Inflammatory macrophage treated with lipopolysaccharide for 1 hour (primary cell): ENCODE measurements at regions not wholly inside any gene's neighbourhood (a gene's known extent, or its start where the extent isn't known, plus 50 kb on each side); places are given as distances from the start of the nearest gene placed in this dataset.
A peak's percentile ranks its signal among the peaks of the same experiment; 100 is the strongest.

Source experiments
- DNase-seq, 2 donors: peaks; one replicate each; pipeline ENCODE4 v3.0.0-alpha.2; 2020 to 2022

DNA sequence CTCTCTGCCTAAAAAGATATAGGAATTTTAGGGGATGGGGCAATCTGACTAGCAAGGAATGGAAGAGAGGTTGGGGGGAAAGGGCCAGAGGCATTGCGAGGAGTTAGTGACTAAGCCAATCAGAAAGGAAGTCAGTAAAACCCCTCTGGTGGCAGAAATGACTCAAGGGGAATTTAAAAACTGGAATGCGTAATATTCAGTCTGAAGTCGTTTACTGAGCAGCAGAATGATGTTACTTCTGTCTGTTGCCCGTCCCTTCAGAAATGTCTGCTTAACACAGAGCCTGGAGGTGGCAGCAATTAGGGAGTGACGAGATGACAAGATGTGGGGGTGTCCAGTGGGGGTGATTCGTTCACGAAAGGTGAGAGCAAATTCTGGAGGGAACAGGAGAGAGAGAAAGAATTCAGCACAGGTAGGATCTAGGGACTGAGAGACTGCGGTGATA is 107.7 kb upstream of the CLMP start:
- peak; percentile 71 to 82 for DNase-seq

DNA sequence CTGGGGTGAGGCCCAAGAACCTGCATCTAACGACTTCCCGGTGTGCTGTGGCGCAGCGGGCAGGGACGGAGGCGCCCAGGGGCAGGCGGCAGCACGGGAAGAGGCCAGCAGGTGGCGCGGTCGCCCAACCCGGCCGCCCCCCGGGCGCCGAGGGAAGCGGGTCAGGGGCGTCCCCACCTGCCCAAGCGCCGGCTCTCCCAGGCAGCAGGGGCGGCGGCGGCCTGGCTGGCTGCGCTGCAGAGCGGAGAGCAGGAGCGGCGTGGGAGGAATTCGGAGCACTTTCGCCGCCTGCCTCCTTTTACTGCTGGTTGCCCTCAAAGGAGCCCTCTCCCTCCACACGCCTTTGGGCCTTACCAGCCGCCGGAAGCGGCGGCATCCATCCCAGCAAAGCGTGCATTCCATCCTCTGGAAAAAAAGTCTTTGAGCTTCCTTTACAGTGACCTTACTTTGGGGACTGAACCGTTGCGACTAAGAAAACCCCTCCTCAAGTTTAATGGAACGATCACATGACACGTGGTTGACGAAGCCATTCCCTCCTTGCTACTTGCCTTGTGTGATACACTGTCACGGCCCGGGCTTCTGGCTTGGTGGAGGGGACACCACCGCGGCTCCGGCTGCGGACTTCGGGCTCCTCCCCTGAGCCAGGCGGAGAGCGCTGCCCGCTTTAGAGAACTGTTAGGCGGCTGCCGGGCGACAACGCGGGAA is 106.8 kb upstream of the CLMP start:
- DNase-seq, result peak; percentile 26 to 48

DNA sequence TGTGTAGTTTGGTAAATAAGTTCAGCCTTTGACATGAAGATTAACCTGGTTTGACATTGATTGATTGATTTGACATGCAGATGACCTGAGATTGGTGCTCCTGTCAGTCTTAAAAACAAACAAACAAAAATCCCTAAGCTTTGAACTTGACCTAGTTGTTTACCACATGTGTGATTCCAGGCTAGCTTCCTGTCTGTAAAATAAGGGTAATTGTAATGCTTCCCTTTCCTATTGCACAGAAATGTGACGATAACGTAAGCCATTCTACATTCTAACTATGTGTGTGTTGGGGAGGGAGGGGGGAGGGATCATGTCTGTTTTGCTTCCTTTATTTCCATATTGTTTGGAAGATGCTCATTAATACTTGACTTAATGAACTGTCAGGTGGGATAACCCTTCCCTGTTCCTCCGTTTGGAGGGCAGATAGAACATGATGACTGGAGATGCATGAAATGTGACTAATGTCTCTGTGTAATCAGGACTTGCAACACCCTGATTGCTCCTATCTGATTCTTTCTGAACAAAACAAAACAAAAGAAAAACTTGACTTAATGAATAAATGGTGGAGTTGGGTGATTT is 106.1 kb upstream of the CLMP start:
- DNase-seq, result peak; percentile 61 to 74

DNA sequence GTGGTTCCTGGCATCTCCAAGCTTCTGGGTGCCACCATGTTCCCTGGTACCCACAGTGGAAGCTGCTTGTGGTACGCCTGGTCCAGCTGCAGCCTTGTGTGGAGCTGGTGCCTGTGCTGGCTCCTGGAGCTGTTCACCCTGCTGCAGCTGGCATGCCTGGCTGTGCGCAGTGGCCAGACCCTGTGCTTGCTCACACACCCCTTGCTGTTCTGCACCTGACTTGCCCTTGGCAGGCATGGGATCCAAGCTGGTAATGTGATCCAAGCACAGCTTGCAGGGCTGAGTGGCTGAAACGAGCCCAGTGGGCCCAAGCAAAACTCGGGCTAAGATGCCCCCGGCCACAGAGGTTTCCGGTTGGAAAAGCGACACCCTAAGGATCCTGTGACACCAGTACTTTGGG is 104.7 kb upstream of the CLMP start:
- DNase-seq, result no peak

DNA sequence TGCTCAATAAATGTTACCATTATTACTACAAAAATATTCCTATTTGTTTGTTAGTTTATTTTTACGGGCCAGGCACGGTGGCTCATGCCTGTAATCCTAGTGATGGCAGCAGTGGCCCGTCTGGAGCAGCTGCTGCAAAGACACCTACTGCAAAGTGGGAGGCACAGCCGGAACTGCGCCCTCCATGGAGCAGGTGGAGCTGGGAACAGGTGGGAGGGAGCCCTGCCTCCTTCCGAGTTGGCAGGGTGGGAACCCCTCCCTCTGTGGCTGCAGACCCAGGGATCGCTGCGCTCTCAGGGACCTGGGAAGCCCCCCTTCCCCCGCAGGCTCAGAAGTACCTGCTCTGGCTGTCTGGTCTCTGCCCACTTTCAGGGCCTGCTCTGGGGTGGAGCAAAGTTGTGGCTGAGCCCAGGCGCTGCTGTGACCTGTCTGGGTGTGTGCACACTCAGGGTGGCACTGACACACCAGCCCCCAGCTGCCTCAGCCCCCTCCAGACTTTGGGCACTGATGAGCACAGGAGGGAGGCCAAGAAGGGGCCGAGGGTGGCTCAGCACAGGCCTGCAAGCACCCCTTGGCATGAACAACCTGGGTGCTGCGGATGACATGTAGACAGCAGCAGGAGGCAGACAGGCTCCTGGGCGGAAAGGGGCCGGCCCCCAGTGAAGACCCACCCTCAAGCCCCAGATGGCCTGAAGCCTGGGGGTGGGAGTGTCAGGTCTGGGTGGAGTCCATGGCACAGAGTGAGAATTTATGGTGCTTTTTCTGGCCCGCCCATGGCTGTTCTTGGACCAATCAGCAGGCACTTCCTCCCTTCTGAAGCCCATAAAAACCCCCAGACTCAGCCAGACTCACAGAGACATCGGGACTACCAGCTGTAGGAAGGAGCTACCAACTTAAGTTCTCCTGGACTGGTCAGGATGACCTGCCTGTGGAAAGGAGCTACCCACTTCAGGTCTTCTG is 103.7 kb upstream of the CLMP start:
- no peak for DNase-seq

DNA sequence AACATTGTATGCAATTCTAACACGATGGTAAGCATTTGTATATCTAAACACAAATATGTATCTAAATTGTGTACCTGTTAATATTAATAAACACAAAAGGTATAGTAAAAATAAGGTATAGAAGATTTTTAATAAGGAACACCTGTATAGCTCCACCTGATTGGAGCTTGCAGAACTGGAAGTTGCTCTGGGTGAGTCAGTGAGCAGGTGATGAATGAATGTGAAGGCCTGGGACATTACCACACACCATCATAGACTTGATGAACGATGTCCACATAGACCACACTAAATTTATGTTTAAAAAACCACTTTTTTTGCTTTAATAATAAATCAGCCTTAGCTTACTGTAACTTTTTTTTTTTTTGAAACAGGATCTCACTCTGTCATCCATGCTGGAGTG is 97.6 kb upstream of the CLMP start:
- no peak for DNase-seq

DNA sequence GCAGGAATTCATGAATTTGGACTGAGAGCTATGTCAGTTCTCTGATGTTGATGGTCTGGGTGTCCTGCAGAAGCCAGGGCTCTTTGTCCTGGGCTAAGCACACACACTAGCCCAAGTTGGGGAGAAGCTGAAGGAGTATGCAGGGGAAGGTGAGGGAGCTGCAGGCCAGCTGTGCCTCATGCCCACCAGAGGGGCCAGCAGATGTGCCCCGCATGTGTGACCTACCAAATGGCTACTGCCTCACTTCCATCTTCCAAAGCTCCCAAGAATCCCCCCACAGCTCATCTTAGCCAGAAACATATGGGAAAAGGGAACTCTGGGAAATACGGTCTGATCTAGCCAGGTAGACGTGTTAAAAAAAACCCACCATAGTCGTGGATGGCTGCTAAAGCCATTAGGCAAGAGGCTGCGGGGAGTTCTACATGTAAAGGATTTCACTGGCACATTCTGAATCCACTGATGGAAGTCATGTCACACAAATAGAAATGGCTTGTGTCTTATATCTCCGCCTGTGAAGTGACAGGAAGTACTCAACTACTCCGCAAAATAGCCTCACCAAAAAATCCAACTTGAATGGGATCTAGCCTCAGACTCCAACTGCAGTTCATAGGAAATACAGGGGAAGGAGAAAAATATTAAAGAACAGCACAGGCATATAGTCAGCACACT is 96.3 kb upstream of the CLMP start:
- no peak for DNase-seq

DNA sequence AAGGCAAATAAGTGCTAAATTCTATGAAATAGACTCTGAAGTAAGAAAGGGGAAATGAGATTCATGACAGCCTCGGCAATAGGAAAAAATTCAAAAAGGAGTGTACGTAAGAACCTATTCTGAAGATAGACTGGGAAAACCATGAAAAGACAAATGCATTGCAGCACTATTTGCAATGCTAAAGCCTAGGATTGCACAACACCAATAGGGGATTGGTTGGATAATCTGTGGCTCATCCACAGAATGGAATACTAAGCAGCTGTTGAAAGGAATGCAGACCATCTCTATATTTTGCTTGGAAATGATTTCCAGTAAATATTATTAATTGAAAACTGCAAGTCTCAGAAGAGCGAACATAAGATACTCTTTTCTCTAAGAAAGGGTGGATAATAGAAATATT is 91.7 kb upstream of the CLMP start:
- peak in 1 of 2 donors; percentile 5 for DNase-seq

DNA sequence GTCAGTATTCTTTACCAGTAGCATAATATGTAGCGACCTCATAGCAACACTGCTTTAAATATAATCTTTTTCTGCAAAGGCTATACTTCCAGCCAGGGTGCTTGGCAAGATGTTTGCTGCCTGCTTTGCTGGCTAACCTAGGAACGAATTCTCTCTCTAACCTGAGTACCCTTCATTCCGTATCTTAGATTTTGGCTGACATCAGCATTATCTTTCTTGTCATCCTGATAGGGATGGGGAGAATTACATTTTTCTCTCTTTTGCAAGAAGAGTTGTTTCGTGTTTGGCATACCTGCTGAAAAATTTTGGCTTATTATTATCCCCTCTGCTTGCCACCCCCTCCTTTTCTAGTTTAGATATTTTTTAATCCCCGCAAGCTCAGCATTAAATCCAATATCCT is 91.2 kb upstream of the CLMP start:
- no peak for DNase-seq

DNA sequence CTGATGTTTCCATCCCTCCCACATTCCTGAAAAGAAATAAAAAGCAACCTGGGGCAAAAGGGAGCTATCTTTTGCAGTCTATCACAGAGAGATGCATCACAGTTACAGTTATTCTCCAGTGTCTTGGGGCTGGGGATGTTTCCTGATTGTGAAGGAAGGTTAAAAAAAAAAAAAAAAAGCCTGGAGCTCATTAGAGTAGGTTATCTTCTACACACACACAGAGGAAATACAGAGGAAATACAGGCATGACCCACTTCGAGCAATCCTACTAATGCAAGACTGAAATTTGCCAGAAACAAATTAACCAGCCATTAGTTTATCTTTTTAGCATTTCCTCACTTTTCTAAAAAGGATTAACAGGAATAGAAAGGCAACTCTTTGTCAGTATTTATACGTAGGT is 89.4 kb upstream of the CLMP start:
- DNase-seq, result no peak

DNA sequence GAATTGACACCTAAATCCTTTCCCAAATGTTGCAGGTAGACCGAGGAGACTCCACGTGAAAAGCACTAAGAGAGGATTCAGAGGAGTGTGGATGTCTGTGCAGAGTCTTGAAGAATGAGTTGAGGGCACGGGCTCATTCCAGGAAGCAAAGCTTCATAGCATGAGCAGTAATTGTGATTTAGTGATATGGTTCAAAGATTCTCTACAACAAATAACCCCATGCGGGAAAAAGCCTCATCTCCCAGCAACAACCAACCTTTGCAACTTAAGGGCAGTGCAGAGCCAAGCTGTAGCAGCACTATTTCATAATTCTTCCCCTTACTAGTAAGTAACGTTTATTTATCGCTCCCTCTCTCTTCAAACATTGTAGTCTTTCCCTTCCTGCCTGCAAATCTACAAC is 87.5 kb upstream of the CLMP start:
- DNase-seq, result no peak

DNA sequence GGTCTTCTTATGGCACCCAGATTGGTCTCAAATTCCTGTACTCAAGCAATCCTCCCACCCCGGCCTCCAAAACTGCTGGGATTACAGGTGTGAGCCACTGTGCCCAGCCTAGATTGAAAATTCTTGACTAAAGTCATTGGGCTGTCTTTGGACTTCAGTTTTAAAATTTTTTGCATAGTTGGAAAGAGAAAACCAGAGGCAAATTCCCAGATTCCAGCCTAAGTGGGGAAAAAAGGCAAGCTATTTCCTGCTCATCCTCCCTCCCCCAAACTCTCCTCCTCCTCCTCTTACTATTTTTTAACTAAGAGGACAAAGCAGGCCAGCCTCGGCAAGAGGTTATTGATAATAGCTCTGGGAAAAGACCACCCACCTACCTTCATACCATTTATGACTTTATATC is 78.6 kb upstream of the CLMP start:
- DNase-seq, result no peak

DNA sequence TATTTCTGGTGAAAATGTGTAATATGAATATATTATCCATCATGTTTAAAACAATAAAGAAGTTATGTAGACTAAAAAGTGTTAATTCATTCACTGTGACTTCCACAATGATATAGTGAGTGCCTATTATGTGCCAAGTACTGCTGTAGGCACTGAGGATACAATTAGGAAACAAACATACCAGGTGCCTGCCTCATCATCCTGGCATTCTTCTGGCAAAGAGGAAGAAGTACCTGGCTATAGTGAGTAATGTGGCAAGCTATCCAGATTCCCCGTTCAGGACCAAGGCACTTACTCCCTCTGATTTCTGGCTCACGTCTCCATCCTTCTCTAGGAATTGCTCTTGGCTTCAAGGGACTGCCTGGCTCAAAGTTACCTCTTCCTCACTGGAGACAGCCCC is 77.5 kb upstream of the CLMP start:
- no peak for DNase-seq

DNA sequence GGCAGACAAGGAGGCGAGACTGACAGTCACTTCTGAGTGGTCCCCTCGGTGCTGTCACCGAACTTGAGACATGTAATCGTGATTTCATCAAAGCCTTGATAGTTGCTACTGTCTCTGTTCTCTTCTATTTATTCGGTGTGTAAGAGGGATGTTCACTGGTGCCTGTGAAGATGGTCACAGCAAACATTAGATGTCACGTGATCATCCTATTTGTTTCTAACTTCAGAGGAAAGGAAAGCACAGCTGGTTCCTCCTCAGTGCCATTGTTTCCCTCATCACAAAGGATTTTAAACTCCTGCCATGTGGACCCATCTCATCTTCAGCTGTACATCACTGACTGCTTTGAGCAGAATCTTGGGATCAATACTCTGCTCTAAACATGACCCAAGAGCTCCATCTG is 73.1 kb upstream of the CLMP start:
- DNase-seq, result no peak

DNA sequence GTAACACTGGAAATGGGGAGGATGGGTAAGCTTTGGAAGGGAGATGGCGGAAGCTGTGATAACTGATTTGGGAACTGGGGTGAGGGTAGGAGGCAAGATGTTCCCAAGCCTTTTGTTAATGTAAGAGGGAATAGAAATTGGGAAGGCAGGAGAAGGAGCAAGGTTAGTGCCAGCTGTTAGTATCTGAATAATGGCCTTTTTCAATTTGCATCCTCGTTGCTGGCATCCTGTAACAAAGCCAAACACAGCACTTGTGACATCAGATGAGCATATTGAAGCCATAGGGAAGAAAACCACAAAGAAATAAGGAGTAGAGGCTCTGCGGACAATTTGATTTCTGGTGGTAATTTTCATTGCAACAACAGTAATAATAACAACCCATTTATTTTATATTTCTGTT is 70.9 kb upstream of the CLMP start:
- DNase-seq, result no peak

DNA sequence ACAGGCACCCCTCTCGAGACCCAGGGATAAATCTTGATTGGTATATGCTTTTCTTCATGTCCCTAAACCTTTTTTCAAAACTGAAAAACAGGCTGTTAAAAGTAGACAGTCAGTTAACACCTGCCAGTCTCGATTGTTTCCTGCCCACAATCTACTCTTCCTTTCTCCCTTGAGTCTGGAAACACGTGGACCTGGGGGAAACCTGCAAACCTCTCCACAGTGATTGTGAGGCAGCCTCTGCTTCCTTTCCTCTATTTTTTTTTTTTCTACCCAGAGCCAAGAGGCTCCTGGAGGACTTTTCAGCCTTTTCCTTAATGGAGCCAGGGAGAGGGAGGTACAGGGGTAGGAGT is 69.4 kb upstream of the CLMP start:
- no peak for DNase-seq

DNA sequence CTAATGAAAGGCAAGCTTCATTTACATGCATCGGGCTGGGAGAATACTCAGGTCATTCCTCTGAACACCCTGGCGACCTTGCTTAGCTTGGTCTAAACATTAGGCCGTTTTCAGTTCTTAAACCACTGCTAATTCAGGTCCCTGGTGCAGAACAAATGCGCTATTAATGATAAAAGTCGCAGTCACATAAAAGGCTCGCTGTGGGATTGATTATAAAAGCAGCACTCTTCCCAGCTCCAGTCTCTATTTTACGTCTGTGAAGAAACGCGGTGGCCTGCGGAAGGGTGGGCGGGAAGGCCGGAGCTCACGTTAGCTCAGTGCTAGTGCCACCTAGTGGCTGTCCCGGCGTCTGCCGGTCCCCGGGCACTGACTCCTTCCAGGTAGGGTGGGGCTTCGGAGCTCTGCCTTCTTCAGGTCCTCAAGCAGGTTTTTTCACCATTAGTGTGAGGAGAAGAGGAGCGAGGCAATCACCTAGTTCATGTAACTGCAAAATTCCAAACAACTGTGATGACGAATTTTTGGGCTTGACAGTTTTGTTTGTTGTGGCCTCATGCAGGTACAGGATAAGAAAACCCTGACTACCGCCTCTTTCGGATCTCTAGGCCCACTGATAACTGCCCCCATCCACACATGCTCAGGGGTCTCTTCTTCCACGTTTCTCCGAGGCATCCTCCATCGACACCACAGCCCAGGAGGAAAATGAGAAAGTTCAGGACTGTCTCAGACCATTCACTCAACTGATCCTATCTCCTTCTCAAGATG is 66.5 kb upstream of the CLMP start:
- DNase-seq, result peak; percentile 56 to 80

DNA sequence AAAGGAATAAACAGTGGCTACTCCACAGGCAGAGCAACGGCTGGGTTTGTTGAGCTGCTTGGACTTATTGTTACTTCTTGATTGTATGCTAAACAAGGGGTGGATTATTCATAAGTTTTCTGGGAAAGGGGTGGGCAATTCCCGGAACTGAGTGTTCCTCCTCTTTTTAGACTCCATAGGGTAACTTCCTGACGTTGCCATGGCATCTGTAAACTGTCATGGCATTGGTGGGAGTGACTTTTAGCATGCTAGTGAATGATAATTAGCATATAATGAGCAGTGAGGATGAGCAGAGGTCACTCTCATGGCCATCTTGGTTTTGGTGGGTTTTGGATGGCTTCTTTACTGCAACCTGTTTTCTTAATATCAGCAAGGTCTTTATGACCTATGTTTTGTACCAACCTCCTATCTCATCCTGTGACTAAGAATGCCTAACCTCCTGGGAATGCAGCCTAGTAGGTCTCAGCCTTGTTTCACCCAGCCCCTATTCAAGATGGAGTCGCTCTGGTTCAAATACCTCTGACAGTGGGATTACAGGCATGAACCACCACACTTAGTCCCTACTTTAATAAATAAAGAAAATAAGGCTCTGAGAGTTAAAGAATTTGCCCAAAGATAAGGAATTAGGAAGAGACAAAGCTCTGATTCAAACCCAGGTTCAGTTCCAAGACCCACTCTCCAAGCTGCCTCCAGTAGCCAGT is 65.6 kb upstream of the CLMP start:
- no peak for DNase-seq

DNA sequence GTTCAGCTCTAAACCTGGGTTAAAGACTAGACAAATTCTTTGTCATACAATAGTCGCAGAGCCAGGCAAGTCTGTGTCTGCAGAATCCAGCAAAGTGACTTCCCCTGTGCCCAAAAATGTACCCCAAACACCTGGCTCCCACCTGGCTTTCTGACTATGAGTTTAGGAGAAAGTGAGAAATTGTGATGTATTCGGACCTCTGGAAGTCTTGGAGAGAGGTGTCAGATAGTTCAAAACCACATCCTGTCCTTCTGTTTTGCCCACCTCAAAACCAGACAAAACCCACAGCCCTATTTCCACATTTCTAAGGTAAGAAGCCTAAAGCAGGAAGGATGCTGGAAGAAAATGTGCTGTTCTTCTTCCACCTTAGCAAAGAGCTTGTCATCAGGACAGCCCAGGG is 63.8 kb upstream of the CLMP start:
- DNase-seq, result no peak

DNA sequence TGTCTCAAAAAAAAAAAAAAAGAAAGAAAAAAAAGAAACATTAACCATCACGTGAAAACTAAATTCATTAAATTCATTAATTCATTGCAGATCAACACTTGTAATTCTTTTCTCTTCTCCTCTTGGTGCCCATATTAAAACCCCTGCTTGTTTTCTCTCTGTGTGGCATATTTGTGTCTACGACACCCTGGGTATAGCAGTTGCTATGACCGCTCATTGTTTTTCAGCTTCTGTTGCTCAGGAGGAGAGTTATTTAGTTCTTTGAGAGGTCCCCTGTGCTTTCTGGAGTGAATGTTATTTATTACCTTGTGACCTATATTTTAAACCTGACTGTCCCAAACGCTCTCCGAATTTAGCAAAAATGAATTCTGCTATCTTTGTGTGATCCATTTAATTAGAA is 62.3 kb upstream of the CLMP start:
- DNase-seq, result no peak

DNA sequence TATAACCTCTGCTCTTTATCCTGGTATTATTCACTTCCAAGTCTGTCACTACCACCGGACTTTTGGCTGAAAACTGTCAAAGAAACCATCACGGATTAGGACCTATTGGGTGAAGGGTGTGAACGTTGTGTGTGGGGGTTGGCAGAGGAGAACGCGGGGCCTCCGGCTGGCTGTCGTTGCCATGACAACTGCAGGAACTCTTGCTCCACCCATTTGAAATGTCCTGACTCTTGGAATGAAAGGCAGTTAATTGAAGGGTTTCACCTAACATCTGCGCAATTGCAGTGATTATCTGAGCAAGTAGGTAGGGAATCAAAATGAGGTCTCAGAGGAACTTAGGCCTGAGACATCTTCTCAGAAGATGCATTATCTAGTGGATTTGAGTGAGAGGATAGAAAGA is 60.9 kb upstream of the CLMP start:
- no peak for DNase-seq

DNA sequence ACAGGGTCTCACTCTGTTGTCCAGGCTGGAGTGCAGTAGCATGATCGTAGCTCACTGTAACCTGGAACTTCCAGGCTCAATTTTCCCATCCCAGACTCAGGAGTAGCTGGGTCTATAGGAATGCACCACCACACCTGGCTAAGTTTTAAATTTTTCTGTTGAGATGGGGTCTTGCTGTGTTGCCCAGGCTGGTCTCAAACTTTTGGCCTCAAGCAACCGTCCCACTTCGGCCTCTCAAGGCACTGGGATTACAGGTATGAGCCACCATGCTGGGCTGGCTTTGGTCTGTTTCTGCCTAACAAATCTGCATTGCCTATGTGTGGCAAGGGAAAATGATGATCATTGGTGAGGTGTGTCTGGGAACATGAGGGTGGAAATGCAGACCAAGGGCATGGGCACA is 59.3 kb upstream of the CLMP start:
- DNase-seq, result no peak
